Stomach smooth muscle (tissue), 2 donors: ENCODE measurements at regions not wholly inside any gene's neighbourhood (a gene's known extent, or its start where the extent isn't known, plus 50 kb on each side); places are given as distances from the start of the nearest gene placed in this dataset.
"Not testable (repeated sequence)": the region's sequence is repeated elsewhere in the genome, so short reads cannot be mapped to it uniquely, and the experiment has no call there.

ENCODE experiments used
- H3K27ac ChIP-seq: one replicate; pipeline ENCODE4 v1.7.0; 2013; ENCODE audit warnings: mild to moderate bottlenecking, low read length, inconsistent platforms
- H3K27me3 ChIP-seq, 2 donors: one replicate each; pipeline ENCODE4 v1.7.0; 2013; ENCODE audit warnings: low read length in 2 of 2; ENCODE audit not compliant: insufficient read depth in 2 of 2, control insufficient read depth in 1 of 2
- H3K36me3 ChIP-seq, 2 donors: one replicate each; pipeline ENCODE4 v1.7.0; 2013; ENCODE audit warnings: low read length in 2 of 2; ENCODE audit not compliant: control insufficient read depth in 2 of 2, insufficient read depth in 2 of 2
- H3K4me1 ChIP-seq: one replicate; pipeline ENCODE4 v1.7.0; 2013; ENCODE audit warnings: low read length; ENCODE audit not compliant: control insufficient read depth, insufficient read depth
- H3K4me3 ChIP-seq, 2 donors: one replicate each; pipeline ENCODE4 v1.7.0; 2013; ENCODE audit warnings: low read length in 2 of 2
- H3K9ac ChIP-seq, 2 donors: one replicate each; pipeline ENCODE4 v1.7.0; 2013; ENCODE audit warnings: low read length in 2 of 2, mild to moderate bottlenecking in 1 of 2
- H3K9me3 ChIP-seq, 2 donors: one replicate each; pipeline ENCODE4 v1.7.0; 2013; ENCODE audit warnings: low read length in 2 of 2; ENCODE audit not compliant: control insufficient read depth in 2 of 2
- donor health status: healthy.
- donor health status: Pancreatic carcinoma.

GRCh38 chr14:87391066-87391465, 601.9 kb downstream of the GALC start:
- Histone ChIP-seq H3K4me3 (no peak overlapping the region), H3K4me1 (no peaks in the 10 kb centered on the region), H3K27ac (no peak overlapping the region), H3K36me3 (no peaks in the 10 kb centered on the region), H3K9ac (no peak overlapping the region), H3K9me3 (no peaks in the 10 kb centered on the region), H3K27me3 (no peaks in the 10 kb centered on the region)

DNA sequence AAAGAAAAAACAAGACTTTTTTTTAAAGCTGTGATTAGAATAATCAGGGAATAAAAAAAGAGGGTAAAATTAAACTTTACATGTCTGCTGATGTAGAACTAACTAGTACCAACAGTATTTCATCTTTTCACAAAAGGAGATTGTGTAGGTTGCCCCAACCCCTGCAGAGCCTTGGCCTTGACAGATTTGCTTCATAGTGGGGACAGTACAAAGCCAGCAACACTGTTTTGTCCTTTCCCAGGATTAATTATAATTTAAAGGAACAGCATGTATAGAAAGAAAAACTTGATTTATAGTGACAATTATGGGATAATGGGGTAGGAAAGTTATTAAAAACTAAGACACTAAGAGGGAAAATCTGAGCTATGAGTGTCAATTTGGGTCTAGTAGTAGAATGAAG, 604.0 kb downstream of the GALC start:
- Histone ChIP-seq H3K9ac (no peak overlapping the region), H3K27me3 (no peaks in the 10 kb centered on the region), H3K36me3 (no peaks in the 10 kb centered on the region), H3K4me1 (no peaks in the 10 kb centered on the region), H3K9me3 (no peaks in the 10 kb centered on the region), H3K4me3 (no peak overlapping the region), H3K27ac (no peak overlapping the region)

DNA sequence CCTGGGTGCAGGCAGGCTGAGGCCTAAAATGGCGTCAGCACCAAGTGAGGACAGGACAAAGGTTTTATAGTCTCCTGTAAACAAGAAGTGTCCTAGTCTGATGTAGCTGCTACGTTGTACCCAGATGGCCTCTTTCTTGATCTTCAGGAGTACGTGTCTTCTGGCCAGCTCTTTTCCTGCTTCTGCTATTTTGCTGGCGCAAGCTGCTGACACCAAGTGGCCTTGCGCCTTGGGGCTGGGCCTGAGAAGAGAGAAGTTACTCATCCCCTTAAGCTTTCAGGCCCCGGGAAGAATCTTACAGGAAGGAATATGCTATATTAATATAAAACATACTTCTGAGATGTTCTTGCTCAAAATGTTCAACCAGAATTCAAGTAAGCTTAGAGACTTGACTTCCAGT, 605.2 kb downstream of the GALC start:
- H3K4me1 ChIP-seq, result no peaks in the 10 kb centered on the region
- H3K9me3 ChIP-seq, result no peaks in the 10 kb centered on the region
- no peak overlapping the region for H3K9ac ChIP-seq
- H3K36me3 ChIP-seq, result no peaks in the 10 kb centered on the region
- no peak overlapping the region for H3K4me3 ChIP-seq
- no peaks in the 10 kb centered on the region for H3K27me3 ChIP-seq
- no peak overlapping the region for H3K27ac ChIP-seq

DNA sequence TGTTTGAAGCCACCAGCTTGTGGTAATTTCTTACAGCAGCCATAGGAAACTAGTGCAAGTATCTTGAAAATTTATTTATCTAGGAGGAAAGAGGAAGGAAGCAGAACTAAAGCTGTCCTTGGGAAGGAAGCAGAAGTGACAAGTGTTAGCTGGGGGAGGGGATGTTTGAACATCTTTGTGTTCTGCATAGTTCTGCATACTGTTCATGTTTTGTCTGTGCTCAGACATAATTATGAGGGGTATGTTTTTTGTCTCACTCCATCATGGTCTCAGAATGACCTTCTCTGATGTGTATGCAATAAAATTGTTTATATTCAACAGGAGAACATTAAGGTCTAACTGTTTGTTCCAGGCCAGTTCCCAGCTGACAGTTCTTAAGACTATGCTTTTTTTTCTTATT, 606.5 kb downstream of the GALC start:
- Histone ChIP-seq H3K27me3 (no peaks in the 10 kb centered on the region), H3K4me1 (no peaks in the 10 kb centered on the region), H3K4me3 (no peak overlapping the region), H3K36me3 (no peaks in the 10 kb centered on the region), H3K9me3 (no peaks in the 10 kb centered on the region), H3K27ac (no peak overlapping the region), H3K9ac (no peak overlapping the region)

GRCh38 chr14:87380054-87380453, 612.9 kb downstream of the GALC start:
- Histone ChIP-seq H3K27ac (no peak overlapping the region), H3K27me3 (no peaks in the 10 kb centered on the region), H3K4me3 (no peak overlapping the region), H3K4me1 (no peaks in the 10 kb centered on the region), H3K36me3 (no peaks in the 10 kb centered on the region), H3K9me3 (no peaks in the 10 kb centered on the region), H3K9ac (no peak overlapping the region)

DNA sequence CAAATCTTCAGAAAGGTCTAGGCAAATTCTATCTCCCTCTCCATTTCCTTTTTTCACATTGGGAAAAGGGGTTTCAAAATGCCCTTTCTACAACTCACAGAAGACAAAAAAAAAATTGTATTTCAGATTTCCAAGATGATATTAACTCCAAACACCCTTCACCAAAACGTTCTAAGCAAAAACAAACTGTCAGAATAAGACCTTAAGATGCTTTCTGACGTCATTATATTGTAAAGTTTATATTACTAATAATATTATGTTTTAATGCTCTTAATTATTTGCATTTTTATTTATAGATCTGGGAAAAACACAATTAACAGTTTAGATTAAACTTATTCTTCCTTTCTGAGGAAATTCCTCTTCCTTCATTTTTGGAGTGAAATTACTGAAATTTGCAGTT, 624.2 kb downstream of the GALC start:
- Histone ChIP-seq H3K9me3 (no peaks in the 10 kb centered on the region), H3K36me3 (no peaks in the 10 kb centered on the region), H3K9ac (no peak overlapping the region), H3K4me1 (no peaks in the 10 kb centered on the region), H3K4me3 (no peak overlapping the region), H3K27ac (no peak overlapping the region), H3K27me3 (no peaks in the 10 kb centered on the region)

GRCh38 chr14:87360246-87360645, 632.7 kb downstream of the GALC start:
- H3K27me3 ChIP-seq, result not testable (repeated sequence)

DNA sequence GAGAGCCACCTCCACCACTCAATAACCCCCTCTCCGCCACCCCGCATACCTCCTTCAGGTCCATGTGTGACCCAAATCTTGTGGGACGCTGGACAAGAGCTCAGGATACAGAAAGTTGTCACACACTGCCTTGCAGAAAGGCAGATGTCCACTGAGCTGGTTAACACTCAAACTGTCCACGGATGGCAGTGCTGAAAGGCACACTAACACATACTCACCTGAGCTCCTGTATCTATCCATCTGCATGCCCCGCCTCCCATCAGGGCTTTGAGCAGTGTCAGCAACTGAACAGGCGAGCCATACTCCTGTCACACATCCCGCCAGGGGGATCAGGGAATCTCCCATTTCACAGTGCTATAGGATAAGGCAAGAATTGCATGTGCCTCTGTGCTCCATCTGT, 642.0 kb downstream of the GALC start:
- Histone ChIP-seq H3K36me3 (no peaks in the 10 kb centered on the region), H3K27ac (no peak overlapping the region), H3K27me3 (no peaks in the 10 kb centered on the region), H3K9me3 (no peaks in the 10 kb centered on the region), H3K4me3 (no peak overlapping the region), H3K9ac (no peak overlapping the region), H3K4me1 (no peaks in the 10 kb centered on the region)

More at GRCh38 chr14:87360246-87360645, 632.7 kb downstream of the GALC start:
- H3K4me3 ChIP-seq, H3K27ac ChIP-seq, H3K9me3 ChIP-seq, H3K9ac ChIP-seq, H3K36me3 ChIP-seq, H3K4me1 ChIP-seq: not testable (repeated sequence)

DNA sequence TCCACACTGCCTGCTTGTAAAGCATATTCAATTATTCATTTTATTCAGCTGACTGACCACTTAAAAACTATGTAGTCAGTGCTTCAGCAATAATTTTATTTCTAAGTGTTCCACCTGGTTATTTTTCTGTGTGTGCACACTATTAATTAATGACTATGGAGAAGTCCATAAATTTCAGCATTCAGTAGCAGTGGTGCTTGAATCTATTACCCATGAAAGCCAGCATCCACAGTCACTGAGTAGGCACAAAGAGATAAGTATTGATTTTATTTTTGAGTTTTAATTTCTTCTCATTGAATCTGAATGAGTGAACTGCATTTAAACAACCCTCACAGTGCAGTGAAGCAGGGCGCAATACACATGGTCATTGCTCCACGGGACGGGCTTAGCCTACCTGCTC, 643.1 kb downstream of the GALC start:
- H3K9me3 ChIP-seq, result no peaks in the 10 kb centered on the region

DNA sequence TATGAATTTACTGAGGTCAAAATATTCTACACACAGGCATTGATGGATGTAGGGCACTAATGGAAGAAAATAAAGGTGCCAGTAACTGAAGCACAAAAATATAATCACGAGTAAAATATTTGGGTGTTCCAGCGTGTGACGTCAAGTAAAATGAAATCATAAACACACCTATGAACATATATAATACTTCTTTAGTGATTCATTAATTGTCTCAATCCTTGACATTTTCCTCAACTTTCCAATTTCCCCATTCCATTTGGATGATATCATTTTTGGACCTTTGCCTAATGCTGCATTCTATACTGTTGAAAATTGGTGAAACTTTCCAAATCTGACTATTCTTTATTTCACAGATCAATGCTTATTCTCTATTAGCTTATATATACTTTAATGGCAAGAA, 649.3 kb downstream of the GALC start:
- Histone ChIP-seq H3K4me3 (no peak overlapping the region), H3K4me1 (no peaks in the 10 kb centered on the region), H3K9me3 (no peaks in the 10 kb centered on the region), H3K36me3 (no peaks in the 10 kb centered on the region), H3K27ac (no peak overlapping the region), H3K9ac (no peak overlapping the region), H3K27me3 (no peaks in the 10 kb centered on the region)

More for the DNA sequence above, 643.1 kb downstream of the GALC start:
- Histone ChIP-seq H3K4me1 (no peaks in the 10 kb centered on the region), H3K9ac (no peak overlapping the region), H3K36me3 (no peaks in the 10 kb centered on the region), H3K27ac (no peak overlapping the region), H3K27me3 (no peaks in the 10 kb centered on the region), H3K4me3 (no peak overlapping the region)

DNA sequence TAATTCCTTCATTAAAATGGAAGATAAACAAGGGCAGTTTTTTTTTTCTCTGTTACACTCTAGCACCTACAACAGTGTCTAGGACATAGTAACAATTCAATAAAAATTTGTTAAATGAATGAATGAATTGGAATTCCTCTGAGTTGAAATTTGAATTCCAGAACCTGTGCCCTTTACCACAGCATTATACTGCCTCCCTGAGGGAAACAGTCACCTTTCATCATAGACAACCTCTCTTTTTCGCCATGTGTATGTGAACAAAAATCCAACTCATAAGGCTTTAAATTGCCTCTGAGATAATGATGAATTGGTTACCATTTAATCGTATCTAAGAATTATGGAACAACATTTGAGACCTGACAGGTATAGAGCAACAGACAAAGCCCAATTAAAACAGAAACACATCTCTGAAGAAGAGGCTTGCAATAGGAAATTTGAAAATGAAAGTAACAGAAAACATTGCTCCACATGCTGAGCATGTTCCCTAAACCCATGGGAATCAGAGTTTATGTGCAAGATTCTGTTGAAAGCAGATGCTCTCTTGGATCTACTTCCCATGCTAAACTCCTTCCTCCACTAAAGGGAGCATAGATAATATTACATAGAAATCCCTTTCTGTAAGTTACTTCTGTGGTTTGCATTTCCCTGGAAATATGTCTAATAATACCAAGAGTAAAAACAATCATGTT, 657.8 kb downstream of the GALC start:
- H3K9me3 ChIP-seq, result no peaks in the 10 kb centered on the region
- no peak overlapping the region for H3K4me3 ChIP-seq

More for the DNA sequence above, 657.8 kb downstream of the GALC start:
- no peaks in the 10 kb centered on the region for H3K4me1 ChIP-seq
- no peak overlapping the region for H3K9ac ChIP-seq
- no peaks in the 10 kb centered on the region for H3K27me3 ChIP-seq
- H3K27ac ChIP-seq, result no peak overlapping the region
- H3K36me3 ChIP-seq, result no peaks in the 10 kb centered on the region
